HCT116 (cell line): ENCODE measurements at regions not wholly inside any gene's neighbourhood (a gene's known extent, or its start where the extent isn't known, plus 50 kb on each side); places are given as distances from the start of the nearest gene placed in this dataset.

Experiments used
- ATAC-seq: fragments of 200-7000 bp; cut with Tn5 transposase; 2 replicates; pipeline ENCODE4 v1.9.1; 2020; ENCODE audit warnings: mild to moderate bottlenecking, moderate library complexity
- BruUV-seq: library from RNA; stranded (reverse); fragments of 400-500 nt; replicated peaks from 2 replicates; lab custom pipeline; 2021; lab: Mats Ljungman, UMichigan
- CTCF ChIA-PET: fragments of 300-600 bp; sonication (Branson Sonifier 250); formaldehyde crosslinking; loops from one replicate; lab custom pipeline; 2021; ENCODE audit warnings: antibody characterized with exemption; lab: Charles Lee
- POLR2A ChIA-PET: fragments of 300-600, 350-600 bp; sonication (Branson Sonifier 250); formaldehyde crosslinking; loops from one replicate; lab custom pipeline; 2021; ENCODE audit warnings: antibody characterized with exemption; lab: Charles Lee
- RAD21 ChIA-PET, 2 experiments: fragments of 300-600 bp; sonication (Branson Sonifier 250); formaldehyde crosslinking; loops; one replicate each; lab custom pipeline; 2023; ENCODE audit warnings: low total read pairs in 2 of 2; ENCODE audit not compliant: uncharacterized antibody in 2 of 2, unreplicated experiment in 2 of 2, low non-redundant PET in 1 of 2; lab: Charles Lee
- DNase-seq: peaks from one replicate; pipeline ENCODE4 v3.0.0-alpha.2; 2010; ENCODE audit warnings: low read depth, low spot score
- H2AFZ ChIP-seq: fragments of 200-600 bp; shearing (Covaris generic), sonication (generic); 2 replicates; pipeline ENCODE4 v1.6.1; 2017; ENCODE audit warnings: low read depth, mixed run types, mixed read lengths, antibody characterized with exemption, low read length; ENCODE audit not compliant: poor library complexity, severe bottlenecking
- H3K27ac ChIP-seq: 2 replicates; pipeline ENCODE4 v1.5.1; 2012; ENCODE audit warnings: low read depth, low read length
- H3K27me3 ChIP-seq: fragments of 200-600 bp; sonication (generic); 2 replicates; pipeline ENCODE4 v1.6.1; 2016; ENCODE audit warnings: mixed run types, low read length, mixed read lengths; ENCODE audit not compliant: insufficient read depth
- H3K36me3 ChIP-seq, 2 experiments: fragments of 200-500 bp in 1 of 2; fragments of 200-600 bp in 1 of 2; sonication (Bioruptor generic) in 1 of 2; sonication (generic) in 1 of 2; 2 replicates each; pipeline versions ENCODE4 v1.5.1 to v1.6.1; 2014 to 2016; ENCODE audit warnings: low read length in 2 of 2, inconsistent platforms in 1 of 2, mixed read lengths in 1 of 2, mixed run types in 1 of 2; ENCODE audit not compliant: insufficient read depth in 2 of 2, control insufficient read depth in 1 of 2
- H3K4me1 ChIP-seq, 2 experiments: fragments of 200-600 bp in 1 of 2; sonication (generic) in 1 of 2; 2 replicates each; pipeline versions ENCODE4 v1.5.1 to v1.6.1; 2012 to 2017; ENCODE audit warnings: low read length in 2 of 2, inconsistent platforms in 1 of 2, mild to moderate bottlenecking in 1 of 2, mixed read lengths in 1 of 2, mixed run types in 1 of 2, moderate library complexity in 1 of 2; ENCODE audit not compliant: insufficient read depth in 2 of 2, control insufficient read depth in 1 of 2
- H3K4me2 ChIP-seq: fragments of 200-600 bp; sonication (generic); 2 replicates; pipeline ENCODE4 v1.6.1; 2017; ENCODE audit warnings: mixed run types, low read length, mixed read lengths
- H3K4me3 ChIP-seq, 2 experiments: fragments of 200-600 bp in 1 of 2; sonication (generic) in 1 of 2; replicated peaks in 1 of 2; 2 replicates each; pipeline ENCODE4 v1.5.1; 2011 to 2016; ENCODE audit warnings: low read length in 2 of 2, control low read depth in 1 of 2, low read depth in 1 of 2, mild to moderate bottlenecking in 1 of 2, mixed read lengths in 1 of 2, mixed run types in 1 of 2
- H3K79me2 ChIP-seq: fragments of 200-600 bp; sonication (generic); 2 replicates; pipeline ENCODE4 v1.6.1; 2017; ENCODE audit warnings: mild to moderate bottlenecking, mixed run types, low read length, moderate library complexity, mixed read lengths; ENCODE audit not compliant: insufficient read depth
- H3K9ac ChIP-seq: fragments of 200-600 bp; sonication (generic); 2 replicates; pipeline ENCODE4 v1.6.1; 2016; ENCODE audit warnings: low read length, mixed read lengths
- H3K9me2 ChIP-seq: fragments of 200-600 bp; sonication (generic), shearing (Covaris generic); 2 replicates; pipeline ENCODE4 v1.6.1; 2017; ENCODE audit warnings: mixed run types, mild to moderate bottlenecking, moderate library complexity; ENCODE audit not compliant: insufficient read depth
- H3K9me3 ChIP-seq, 2 experiments: fragments of 200-500 bp in 1 of 2; fragments of 200-600 bp in 1 of 2; sonication (Bioruptor generic) in 1 of 2; sonication (generic) in 1 of 2; 2 replicates each; pipeline ENCODE4 v1.6.1; 2014 to 2017; ENCODE audit warnings: low read length in 2 of 2, mixed read lengths in 2 of 2, inconsistent platforms in 1 of 2, low read depth in 1 of 2, mild to moderate bottlenecking in 1 of 2, mixed run types in 1 of 2, moderate library complexity in 1 of 2; ENCODE audit not compliant: control insufficient read depth in 1 of 2, insufficient read depth in 1 of 2
- H4K20me1 ChIP-seq: fragments of 200-600 bp; sonication (generic), shearing (Covaris generic); 2 replicates; pipeline ENCODE4 v1.6.1; 2017; ENCODE audit warnings: mixed run types, mild to moderate bottlenecking, moderate library complexity; ENCODE audit not compliant: insufficient read depth
- CEBPB ChIP-seq: IDR thresholded peaks from 2 replicates; pipeline ENCODE4 v1.6.1; 2012; ENCODE audit warnings: low read depth
- EGR1 ChIP-seq: IDR thresholded peaks from 2 replicates; pipeline ENCODE4 v1.6.1; 2012; ENCODE audit warnings: low read depth
- FOSL1 ChIP-seq: IDR thresholded peaks from 2 replicates; pipeline ENCODE4 v1.6.1; 2012; ENCODE audit warnings: low read depth
- JUND ChIP-seq: IDR thresholded peaks from 2 replicates; pipeline ENCODE4 v1.6.1; 2012
- SRF ChIP-seq: IDR thresholded peaks from 2 replicates; pipeline ENCODE4 v1.6.1; 2012; ENCODE audit warnings: low read depth
- YY1 ChIP-seq: IDR thresholded peaks from 2 replicates; pipeline ENCODE4 v1.6.1; 2011; ENCODE audit warnings: low read length, low read depth, moderate library complexity, mild to moderate bottlenecking; ENCODE audit not compliant: insufficient replicate concordance; ENCODE audit errors: extremely low read depth
- intact Hi-C: fragments of 100-400 bp; cut with micrococcal nuclease; formaldehyde crosslinking; loops from 2 replicates; pipeline ENCODE4 v1.10.0; 2022
- TF ChIP-seq, protein P1 (sequence below): IDR thresholded peaks from 2 replicates; pipeline ENCODE4 v1.6.1; 2011; ENCODE audit warnings: mild to moderate bottlenecking, low read length, moderate library complexity; ENCODE audit not compliant: insufficient replicate concordance; ENCODE audit errors: extremely low read depth
- TF ChIP-seq, protein P2 (sequence below): IDR thresholded peaks from 2 replicates; pipeline ENCODE4 v1.6.1; 2012; ENCODE audit warnings: low read depth

GRCh38 chr10:1920127-1920526 lies 182.8 kb upstream of the ADARB2 start:
- ChIA-PET POLR2A (no interaction called here), CTCF (no interaction called here), RAD21 (no interaction called here)
- ATAC-seq (no peak), DNase-seq (no peak)
- Histone ChIP-seq H3K9me2 (no peaks in the 10 kb centered on the region), H3K27me3 (no peaks in the 10 kb centered on the region), H4K20me1 (no peaks in the 10 kb centered on the region; the same call in 1 of the 2 replicates), H3K79me2 (no peaks in the 10 kb centered on the region), H3K36me3 (no peaks in the 10 kb centered on the region), H3K27ac (no peak overlapping the region), H3K4me3 (no peak overlapping the region), H3K9me3 (peaks cover 0 to 5% of the 10 kb centered on the region in 2 experiments; a peak in 2 of 4 replicates), H2AFZ (no peak overlapping the region), H3K4me1 (no peaks in the 10 kb centered on the region), H3K9ac (no peak overlapping the region)
- no TSS peak for BruUV-seq
- intact Hi-C loops = no loop called here
- TF ChIP-seq, protein P1, sequence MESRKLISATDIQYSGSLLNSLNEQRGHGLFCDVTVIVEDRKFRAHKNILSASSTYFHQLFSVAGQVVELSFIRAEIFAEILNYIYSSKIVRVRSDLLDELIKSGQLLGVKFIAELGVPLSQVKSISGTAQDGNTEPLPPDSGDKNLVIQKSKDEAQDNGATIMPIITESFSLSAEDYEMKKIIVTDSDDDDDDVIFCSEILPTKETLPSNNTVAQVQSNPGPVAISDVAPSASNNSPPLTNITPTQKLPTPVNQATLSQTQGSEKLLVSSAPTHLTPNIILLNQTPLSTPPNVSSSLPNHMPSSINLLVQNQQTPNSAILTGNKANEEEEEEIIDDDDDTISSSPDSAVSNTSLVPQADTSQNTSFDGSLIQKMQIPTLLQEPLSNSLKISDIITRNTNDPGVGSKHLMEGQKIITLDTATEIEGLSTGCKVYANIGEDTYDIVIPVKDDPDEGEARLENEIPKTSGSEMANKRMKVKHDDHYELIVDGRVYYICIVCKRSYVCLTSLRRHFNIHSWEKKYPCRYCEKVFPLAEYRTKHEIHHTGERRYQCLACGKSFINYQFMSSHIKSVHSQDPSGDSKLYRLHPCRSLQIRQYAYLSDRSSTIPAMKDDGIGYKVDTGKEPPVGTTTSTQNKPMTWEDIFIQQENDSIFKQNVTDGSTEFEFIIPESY = no peak
- no peak for TF ChIP-seq SRF
- TF ChIP-seq YY1 = no peak
- no peak for TF ChIP-seq EGR1
- no peak for TF ChIP-seq FOSL1
- TF ChIP-seq, protein P2, sequence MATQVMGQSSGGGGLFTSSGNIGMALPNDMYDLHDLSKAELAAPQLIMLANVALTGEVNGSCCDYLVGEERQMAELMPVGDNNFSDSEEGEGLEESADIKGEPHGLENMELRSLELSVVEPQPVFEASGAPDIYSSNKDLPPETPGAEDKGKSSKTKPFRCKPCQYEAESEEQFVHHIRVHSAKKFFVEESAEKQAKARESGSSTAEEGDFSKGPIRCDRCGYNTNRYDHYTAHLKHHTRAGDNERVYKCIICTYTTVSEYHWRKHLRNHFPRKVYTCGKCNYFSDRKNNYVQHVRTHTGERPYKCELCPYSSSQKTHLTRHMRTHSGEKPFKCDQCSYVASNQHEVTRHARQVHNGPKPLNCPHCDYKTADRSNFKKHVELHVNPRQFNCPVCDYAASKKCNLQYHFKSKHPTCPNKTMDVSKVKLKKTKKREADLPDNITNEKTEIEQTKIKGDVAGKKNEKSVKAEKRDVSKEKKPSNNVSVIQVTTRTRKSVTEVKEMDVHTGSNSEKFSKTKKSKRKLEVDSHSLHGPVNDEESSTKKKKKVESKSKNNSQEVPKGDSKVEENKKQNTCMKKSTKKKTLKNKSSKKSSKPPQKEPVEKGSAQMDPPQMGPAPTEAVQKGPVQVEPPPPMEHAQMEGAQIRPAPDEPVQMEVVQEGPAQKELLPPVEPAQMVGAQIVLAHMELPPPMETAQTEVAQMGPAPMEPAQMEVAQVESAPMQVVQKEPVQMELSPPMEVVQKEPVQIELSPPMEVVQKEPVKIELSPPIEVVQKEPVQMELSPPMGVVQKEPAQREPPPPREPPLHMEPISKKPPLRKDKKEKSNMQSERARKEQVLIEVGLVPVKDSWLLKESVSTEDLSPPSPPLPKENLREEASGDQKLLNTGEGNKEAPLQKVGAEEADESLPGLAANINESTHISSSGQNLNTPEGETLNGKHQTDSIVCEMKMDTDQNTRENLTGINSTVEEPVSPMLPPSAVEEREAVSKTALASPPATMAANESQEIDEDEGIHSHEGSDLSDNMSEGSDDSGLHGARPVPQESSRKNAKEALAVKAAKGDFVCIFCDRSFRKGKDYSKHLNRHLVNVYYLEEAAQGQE = no peak
- no peak for TF ChIP-seq JUND
- TF ChIP-seq CEBPB = no peak
- TF ChIP-seq, all 23 proteins: peak for 0
- H3K4me2 ChIP-seq = no peak overlapping the region
